KOPT-K1 (cell line): ENCODE measurements at regions not wholly inside any gene's neighbourhood (a gene's known extent, or its start where the extent isn't known, plus 50 kb on each side); places are given as distances from the start of the nearest gene placed in this dataset.
"Not testable (repeated sequence)": the region's sequence is repeated elsewhere in the genome, so short reads cannot be mapped to it uniquely, and the experiment has no call there.

ENCODE experiments used
- H3K27ac ChIP-seq: fragments of 200-600 bp; sonication (generic); 2 replicates; pipeline ENCODE4 v1.5.1; 2016; ENCODE audit warnings: antibody characterized with exemption, mild to moderate bottlenecking, low read depth, low read length; ENCODE audit not compliant: poor library complexity, severe bottlenecking
- H3K36me3 ChIP-seq: fragments of 200-600 bp; sonication (generic); 2 replicates; pipeline ENCODE4 v1.5.1; 2017; ENCODE audit warnings: antibody characterized with exemption, mild to moderate bottlenecking, low read length, moderate library complexity; ENCODE audit not compliant: insufficient read depth
- H3K9me3 ChIP-seq: fragments of 200-600 bp; sonication (generic); 2 replicates; pipeline ENCODE4 v1.5.1; 2017; ENCODE audit warnings: antibody characterized with exemption, low read length, mild to moderate bottlenecking; ENCODE audit not compliant: insufficient read depth, poor library complexity, severe bottlenecking

DNA sequence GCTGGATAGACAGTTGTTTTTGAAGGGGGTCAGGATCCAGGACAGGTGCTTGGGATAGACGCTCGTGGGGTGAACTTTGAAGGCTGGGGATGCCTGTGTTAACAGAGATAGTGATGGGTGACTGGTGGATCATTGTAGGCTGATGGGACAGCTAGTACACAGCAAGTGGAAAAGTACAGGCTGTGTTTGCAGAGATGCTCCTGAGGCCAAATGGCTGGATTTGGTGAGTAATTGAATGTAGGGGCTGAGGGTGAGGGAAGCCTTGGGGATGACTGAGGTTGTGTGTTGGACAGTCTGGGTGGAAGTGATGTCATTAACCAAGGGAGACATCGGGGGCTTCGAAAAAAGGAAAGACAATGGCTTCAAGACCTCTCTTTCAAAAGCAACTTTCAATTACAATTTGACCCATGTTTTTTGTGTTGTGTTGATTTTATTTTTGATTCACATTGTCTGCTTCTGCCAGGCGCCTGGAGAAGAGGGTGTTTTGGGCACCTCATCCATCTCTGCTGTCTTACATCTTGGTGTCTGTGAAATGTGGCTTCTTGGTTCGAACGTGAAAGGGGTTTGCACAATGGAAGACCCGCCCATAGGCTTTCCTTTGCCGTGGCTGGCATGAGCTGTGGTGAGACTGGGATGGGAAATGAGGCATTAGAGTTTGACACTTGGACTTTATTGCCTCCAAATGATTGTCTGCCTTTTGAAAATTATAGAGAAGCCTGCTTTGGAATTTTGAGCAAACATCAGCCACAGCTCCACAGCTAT, 147.5 kb downstream of the FOXD2 start:
- no peaks in the 10 kb centered on the region for H3K9me3 ChIP-seq
- no peaks in the 10 kb centered on the region for H3K36me3 ChIP-seq
- no peak overlapping the region for H3K27ac ChIP-seq

GRCh38 chr1:47587891-47588582, 150.2 kb downstream of the FOXD2 start:
- Histone ChIP-seq H3K9me3 (no peaks in the 10 kb centered on the region), H3K27ac (no peak overlapping the region), H3K36me3 (no peaks in the 10 kb centered on the region)

- Histone ChIP-seq H3K36me3 (no peaks in the 10 kb centered on the region), H3K9me3 (no peaks in the 10 kb centered on the region), H3K27ac (no peak overlapping the region)
Measured at GRCh38 chr1:47590523-47591225, 152.8 kb downstream of the FOXD2 start.

DNA sequence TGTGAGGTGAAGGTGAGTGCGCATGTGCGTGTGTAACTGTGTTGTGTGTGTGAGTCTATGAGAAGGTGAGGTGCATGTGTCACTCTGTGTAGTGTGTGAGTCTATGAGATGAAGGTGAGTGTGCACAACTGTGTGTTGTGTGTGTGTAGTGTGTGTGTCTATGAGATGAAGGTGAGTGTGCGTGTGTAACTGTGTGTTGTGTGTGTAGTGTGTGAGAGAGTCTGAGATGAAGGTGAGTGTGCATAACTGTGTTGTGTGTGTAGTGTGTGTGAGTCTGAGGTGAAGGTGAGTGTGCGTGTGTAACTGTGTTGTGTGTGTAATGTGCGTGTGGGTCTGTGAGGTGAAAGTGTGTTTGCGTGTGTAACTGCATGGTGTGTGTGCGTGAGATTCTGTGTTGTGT, 154.0 kb downstream of the FOXD2 start:
- Histone ChIP-seq H3K27ac (no peak overlapping the region), H3K36me3 (no peaks in the 10 kb centered on the region), H3K9me3 (no peaks in the 10 kb centered on the region)

DNA sequence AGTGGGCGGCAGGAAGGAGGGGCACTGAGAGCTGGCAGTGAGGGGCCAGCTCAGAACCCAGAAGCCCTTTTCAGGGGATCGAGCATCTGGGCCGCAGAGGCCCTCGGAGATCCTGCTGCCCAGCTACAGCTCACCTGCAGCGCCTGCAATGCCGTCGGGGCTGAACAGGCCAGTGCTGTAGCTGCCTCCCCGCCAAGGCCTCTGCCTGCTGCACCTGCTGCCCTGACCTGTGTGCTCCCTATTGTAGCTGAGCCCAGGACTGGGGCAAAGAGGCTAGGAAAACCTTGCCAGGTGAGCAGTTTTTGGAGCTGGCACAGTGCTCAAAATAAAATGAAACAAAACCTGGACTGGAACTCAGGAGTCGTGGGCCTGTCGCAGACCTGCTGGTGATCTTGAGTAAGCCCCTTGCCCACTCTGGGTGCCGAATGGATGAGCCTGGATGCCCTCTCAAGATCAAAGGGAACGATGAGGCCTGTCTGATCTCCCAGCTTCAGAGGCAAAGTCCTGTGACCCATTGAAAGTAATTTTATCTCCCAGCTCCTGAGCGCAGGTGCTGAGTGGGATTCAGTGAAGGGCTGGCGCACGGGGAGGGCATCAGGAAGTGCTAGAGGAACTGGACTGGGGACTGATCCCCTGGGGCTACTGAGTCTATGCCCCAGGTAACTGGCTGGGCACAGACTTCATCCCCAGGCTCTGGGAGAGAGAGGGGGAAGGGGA, 154.6 kb downstream of the FOXD2 start:
- Histone ChIP-seq H3K27ac (no peak overlapping the region), H3K9me3 (no peaks in the 10 kb centered on the region), H3K36me3 (no peaks in the 10 kb centered on the region)

- Histone ChIP-seq H3K27ac (no peak overlapping the region), H3K36me3 (no peaks in the 10 kb centered on the region), H3K9me3 (no peaks in the 10 kb centered on the region)
Measured at GRCh38 chr1:47593013-47593568, 155.2 kb downstream of the FOXD2 start.

DNA sequence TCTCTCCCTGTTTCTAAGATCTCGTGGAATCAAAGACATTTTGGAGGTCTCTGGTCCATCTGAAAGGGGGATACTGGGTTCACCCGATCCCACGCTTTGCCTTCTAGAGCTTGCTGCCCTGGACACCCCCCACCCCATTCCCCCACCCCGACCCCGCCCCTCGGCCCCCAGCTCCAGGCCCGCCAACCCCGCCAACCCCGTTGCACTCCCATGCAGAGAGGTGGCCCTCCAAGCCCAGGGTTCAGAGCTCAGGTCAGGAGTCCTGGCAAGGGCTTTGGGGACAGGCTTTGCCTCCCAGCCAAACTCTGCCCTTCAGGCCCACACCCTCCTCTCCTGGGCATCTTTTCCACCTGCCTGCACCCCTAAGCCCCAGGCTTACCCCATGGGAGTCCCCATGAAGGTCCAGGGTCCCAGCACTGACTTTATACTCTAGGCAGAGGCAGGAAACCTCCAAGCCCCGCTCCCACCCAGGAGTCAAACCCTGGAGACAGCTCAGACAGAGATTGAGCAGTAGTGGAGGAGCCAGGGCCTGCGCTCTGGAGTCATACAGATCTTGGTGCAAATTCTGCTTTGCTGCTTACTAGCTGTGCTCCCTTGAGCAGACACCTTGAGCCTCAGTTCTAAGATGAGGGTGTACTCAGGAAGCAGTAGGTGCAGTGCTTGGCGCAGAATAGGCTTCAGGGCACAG, 155.9 kb downstream of the FOXD2 start:
- Histone ChIP-seq H3K27ac (no peak overlapping the region), H3K36me3 (no peaks in the 10 kb centered on the region), H3K9me3 (no peaks in the 10 kb centered on the region)

DNA sequence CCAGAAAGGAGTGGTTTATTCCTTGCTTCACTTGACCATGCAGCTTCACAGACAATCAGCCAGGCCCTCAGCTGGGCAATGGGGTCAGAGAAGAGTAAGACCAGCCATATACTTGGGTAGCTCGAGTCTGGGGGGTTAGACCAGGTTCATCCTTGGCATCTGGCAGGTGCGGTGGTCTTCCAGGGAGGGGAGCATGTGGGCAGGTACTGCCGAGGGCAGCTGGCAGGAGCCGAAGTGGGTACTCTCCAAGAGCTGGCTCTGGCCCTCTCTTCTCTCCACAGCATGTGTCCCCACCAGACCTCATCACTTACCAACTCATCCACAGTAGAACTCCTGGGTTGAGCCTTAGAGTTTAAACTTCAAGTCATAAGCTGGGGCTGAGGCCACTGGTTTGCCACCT, 156.8 kb downstream of the FOXD2 start:
- Histone ChIP-seq H3K9me3 (no peaks in the 10 kb centered on the region), H3K27ac (no peak overlapping the region), H3K36me3 (no peaks in the 10 kb centered on the region)

GRCh38 chr1:47596328-47596727, 158.5 kb downstream of the FOXD2 start:
- Histone ChIP-seq H3K36me3 (no peaks in the 10 kb centered on the region), H3K27ac (no peak overlapping the region), H3K9me3 (peaks cover 7% of the 10 kb centered on the region)

DNA sequence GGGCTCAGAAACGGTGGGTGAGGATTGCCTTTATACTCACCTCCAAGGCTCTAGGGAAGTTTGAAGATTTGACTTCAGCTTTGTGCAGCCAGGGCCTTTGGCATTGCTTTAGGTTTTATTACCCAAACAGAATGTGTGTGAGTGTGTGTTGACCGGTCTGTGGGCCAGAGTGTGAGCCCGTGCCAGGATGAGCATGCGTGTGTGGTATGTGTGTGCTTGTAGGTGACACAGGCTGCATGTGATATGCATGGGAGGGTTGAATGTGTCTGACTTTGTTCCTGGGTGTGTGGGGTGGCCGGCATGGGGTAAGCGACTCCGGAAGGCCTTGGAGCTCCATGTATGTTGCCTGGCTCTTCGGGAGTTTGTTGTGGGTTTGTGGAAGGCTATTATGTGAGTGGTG, 160.5 kb downstream of the FOXD2 start:
- Histone ChIP-seq H3K27ac (no peak overlapping the region), H3K36me3 (no peaks in the 10 kb centered on the region), H3K9me3 (peaks cover 7% of the 10 kb centered on the region)

- H3K27ac ChIP-seq: no peak overlapping the region
- peaks cover 7% of the 10 kb centered on the region for H3K9me3 ChIP-seq
- no peaks in the 10 kb centered on the region for H3K36me3 ChIP-seq
Measured at GRCh38 chr1:47599777-47600176, 161.9 kb downstream of the FOXD2 start.

GRCh38 chr1:47602491-47602890, 164.6 kb downstream of the FOXD2 start:
- H3K9me3 ChIP-seq: peaks cover 13% of the 10 kb centered on the region
- H3K36me3 ChIP-seq, H3K27ac ChIP-seq: not testable (repeated sequence)

DNA sequence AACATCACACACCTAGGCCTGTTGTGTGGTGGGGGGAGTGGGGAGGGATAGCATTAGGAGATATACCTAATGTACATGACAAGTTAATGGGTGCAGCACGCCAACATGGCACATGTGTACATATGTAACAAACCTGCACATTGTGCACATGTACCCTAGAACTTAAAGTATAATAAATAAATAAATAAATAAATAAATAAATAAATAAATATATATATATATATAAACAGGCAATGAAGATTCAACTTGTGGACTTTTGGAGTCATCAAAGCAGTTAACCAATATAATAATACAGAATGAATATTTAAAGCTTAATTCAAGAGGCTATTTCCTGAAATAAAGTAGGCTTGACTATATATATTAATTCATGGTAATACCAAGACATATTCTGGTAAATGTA, 167.0 kb downstream of the FOXD2 start:
- H3K27ac ChIP-seq, H3K36me3 ChIP-seq: not testable (repeated sequence)
- peaks cover 33% of the 10 kb centered on the region for H3K9me3 ChIP-seq

DNA sequence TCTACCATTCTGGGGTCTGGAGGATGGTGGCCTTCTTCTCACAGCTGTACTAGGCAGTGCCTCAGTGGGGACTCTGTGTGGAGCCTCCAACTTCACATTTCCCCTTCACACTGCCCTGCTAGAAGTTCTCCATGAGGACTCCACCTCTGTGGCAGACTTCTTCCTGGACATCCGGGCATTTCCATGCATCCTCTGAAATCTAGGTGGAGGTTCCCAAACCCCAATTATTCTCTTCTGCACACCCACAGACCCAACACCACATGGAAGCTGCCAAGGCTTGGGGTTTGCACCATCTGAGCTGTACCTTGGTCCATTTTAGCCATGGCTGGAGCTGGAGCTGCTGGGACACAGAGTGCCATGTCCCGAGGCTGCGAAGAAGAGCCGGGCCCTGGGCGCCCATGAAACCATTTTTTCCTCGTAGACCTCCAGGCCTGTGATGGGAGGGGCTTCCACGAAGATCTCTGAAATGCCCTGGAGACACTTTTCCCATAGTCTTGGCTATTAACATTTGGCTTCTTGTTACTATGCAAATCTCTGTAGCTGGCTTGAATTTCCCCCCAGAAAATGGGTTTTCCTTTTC, 170.5 kb downstream of the FOXD2 start:
- no peak overlapping the region for H3K27ac ChIP-seq
- peaks cover 27% of the 10 kb centered on the region for H3K9me3 ChIP-seq
- H3K36me3 ChIP-seq: no peaks in the 10 kb centered on the region
